C4-2B (cell line): ENCODE measurements at regions not wholly inside any gene's neighbourhood (a gene's known extent, or its start where the extent isn't known, plus 50 kb on each side); places are given as distances from the start of the nearest gene placed in this dataset.

ENCODE experiments used
- ZFX ChIP-seq: fragments of 450-650 bp; IDR thresholded peaks from 2 replicates; pipeline ENCODE4 v1.6.1; 2017
- TF ChIP-seq, protein P1 (sequence below): fragments of 450-650 bp; conservative IDR thresholded peaks from 2 replicates; pipeline ENCODE4 v1.5.1; 2017; ENCODE audit warnings: mild to moderate bottlenecking

DNA sequence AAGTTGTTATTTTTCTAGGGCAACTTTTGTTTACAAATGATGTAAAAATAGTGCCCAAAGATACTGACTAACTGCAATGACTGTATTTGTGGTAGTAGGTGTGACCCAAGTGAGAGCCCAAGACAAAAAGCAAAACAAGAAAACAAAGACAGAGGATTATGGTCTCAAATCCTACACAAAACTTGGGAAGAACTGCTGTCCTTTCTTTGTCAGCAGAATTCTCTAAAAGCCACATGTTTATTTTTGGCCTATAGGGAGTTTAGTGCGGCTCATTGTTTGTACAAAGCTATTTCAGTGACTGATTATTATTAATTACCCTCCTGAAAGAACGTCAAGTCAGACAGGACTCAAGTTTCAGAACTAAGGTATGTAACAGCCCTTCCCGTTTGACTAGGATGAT, 509.2 kb upstream of the SLC35B3 start:
- TF ChIP-seq, protein P1, sequence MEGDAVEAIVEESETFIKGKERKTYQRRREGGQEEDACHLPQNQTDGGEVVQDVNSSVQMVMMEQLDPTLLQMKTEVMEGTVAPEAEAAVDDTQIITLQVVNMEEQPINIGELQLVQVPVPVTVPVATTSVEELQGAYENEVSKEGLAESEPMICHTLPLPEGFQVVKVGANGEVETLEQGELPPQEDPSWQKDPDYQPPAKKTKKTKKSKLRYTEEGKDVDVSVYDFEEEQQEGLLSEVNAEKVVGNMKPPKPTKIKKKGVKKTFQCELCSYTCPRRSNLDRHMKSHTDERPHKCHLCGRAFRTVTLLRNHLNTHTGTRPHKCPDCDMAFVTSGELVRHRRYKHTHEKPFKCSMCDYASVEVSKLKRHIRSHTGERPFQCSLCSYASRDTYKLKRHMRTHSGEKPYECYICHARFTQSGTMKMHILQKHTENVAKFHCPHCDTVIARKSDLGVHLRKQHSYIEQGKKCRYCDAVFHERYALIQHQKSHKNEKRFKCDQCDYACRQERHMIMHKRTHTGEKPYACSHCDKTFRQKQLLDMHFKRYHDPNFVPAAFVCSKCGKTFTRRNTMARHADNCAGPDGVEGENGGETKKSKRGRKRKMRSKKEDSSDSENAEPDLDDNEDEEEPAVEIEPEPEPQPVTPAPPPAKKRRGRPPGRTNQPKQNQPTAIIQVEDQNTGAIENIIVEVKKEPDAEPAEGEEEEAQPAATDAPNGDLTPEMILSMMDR: no peak
- no peak for TF ChIP-seq ZFX
